ENCODE measurements at regions not wholly inside any gene's neighbourhood (a gene's known extent, or its start where the extent isn't known, plus 50 kb on each side); places are given as distances from the start of the nearest gene placed in this dataset.

GRCh38 chr12:75827061-75827460, 204.5 kb downstream of the PHLDA1 start:
- Mint-ChIP-seq H3K9me3 (0 out of 2 replicates have a peak, but pooled peaks cover 7% of the 10 kb centered on the region), H3K4me3 (no peak overlapping the region), H3K27me3 (ENCODE audit: low read depth) (no peaks in the 10 kb centered on the region), H3K27ac (no peak overlapping the region), H3K4me1 (peaks cover 18% of the 10 kb centered on the region), H3K36me3 (no peaks in the 10 kb centered on the region)
- ChIA-PET POLR2A (no interaction called here), CTCF (no interaction called here)
- TF ChIP-seq ERG (CRISPR knock-in tag; IDR thresholded peaks at IDR 0.05), result no peak
- no peak for TF ChIP-seq JUN (CRISPR knock-in tag; IDR thresholded peaks at IDR 0.05)
- TF ChIP-seq ATF2 (CRISPR knock-in tag; IDR thresholded peaks at IDR 0.05; ENCODE audit: borderline replicate concordance, low read depth), result no peak
- no peak for TF ChIP-seq CREM (CRISPR knock-in tag; IDR thresholded peaks at IDR 0.05)
- TF ChIP-seq PRDM15 (CRISPR knock-in tag; IDR thresholded peaks at IDR 0.05), result no peak
- no peak for TF ChIP-seq ZNF425 (CRISPR knock-in tag; conservative IDR thresholded peaks at IDR 0.05)
- no peak for TF ChIP-seq SMAD4 (CRISPR knock-in tag; IDR thresholded peaks at IDR 0.05)
- TF ChIP-seq ZNF138 (CRISPR knock-in tag; conservative IDR thresholded peaks at IDR 0.05), result no peak
- TF ChIP-seq ZNF532 (CRISPR knock-in tag; IDR thresholded peaks at IDR 0.05; ENCODE audit: borderline replicate concordance), result no peak
- TF ChIP-seq GTF2I (CRISPR knock-in tag; conservative IDR thresholded peaks at IDR 0.05), result no peak
- TF ChIP-seq USF1 (CRISPR knock-in tag; IDR thresholded peaks at IDR 0.05), result no peak
- no peak for TF ChIP-seq CBFB (CRISPR knock-in tag; IDR thresholded peaks at IDR 0.05; ENCODE audit: low read depth)
- TF ChIP-seq E2F5 (CRISPR knock-in tag; IDR thresholded peaks at IDR 0.05), result no peak
- no peak for TF ChIP-seq MAX (CRISPR knock-in tag; IDR thresholded peaks at IDR 0.05)
- ATAC-seq, result no peak
- DNase-seq (ENCODE audit: low spot score), result no peak

All from WTC11 (cell line).